ENCODE measurements at regions not wholly inside any gene's neighbourhood (a gene's known extent, or its start where the extent isn't known, plus 50 kb on each side); places are given as distances from the start of the nearest gene placed in this dataset.

DNA sequence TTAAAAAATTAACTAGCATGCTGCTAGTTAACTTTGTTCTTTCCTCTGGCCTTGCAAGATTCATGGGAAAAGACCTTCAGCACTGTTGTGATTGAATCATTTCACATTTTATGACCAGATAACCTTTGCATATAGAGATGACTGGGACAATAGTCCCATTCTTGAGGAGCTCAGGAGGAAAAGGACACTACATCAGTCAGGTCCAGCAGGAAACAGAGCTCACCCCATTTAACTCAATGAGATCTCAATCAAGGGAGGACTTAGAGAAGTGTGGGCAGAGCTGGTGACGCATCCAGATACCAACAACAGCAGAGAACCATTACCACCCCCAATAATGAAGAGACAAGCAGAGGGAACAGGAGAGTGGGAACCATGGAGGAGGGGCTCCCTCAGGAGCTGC lies 109.4 kb upstream of the GUCA2B start:
- ATAC-seq (no peak), DNase-seq (ENCODE audit: low read depth, low spot score) (no peak), FAIRE-seq (no peak)
- ChIA-PET POLR2A (no interaction called here), RAD21 (ENCODE audit: unreplicated experiment) (no interaction called here), CTCF (interaction anchor here (0.6 kb wide), 1 partner anchor 59 kb away, joined by 3 read pairs; no protein-coding TSS in a partner anchor), SMC1A (ENCODE audit: uncharacterized antibody, unreplicated experiment) (interaction anchor here (1.6 kb wide), 1 partner anchor 24 kb away, joined by 4 read pairs; no protein-coding TSS in a partner anchor)
- H3K27me3 ChIP-seq (replicated peaks in 1 of 2; ENCODE audit: control insufficient read depth in 2 of 2, insufficient read depth in 2 of 2, low read length in 1 of 2) = peaks cover 0 to 1% of the 10 kb centered on the region in 2 experiments; a peak in 1 of 4 replicates
- 0% methylated on average over 1 of the region's 1 CpG for WGBS (ENCODE audit: insufficient coverage, insufficient replicate concordance, low lambda C conversion rate, missing lambda C conversion rate)
- no peak overlapping the region for H3K4me2 ChIP-seq (ENCODE audit: control insufficient read depth, insufficient read depth)
- H4K20me1 ChIP-seq (ENCODE audit: control insufficient read depth, insufficient read depth) = no peaks in the 10 kb centered on the region
- H3K4me3 ChIP-seq = no peak overlapping the region
- no peak for TF ChIP-seq POU2F2 (IDR thresholded peaks at IDR 0.05; ENCODE audit: borderline replicate concordance, low read depth, low read length)
- TF ChIP-seq, protein P1, sequence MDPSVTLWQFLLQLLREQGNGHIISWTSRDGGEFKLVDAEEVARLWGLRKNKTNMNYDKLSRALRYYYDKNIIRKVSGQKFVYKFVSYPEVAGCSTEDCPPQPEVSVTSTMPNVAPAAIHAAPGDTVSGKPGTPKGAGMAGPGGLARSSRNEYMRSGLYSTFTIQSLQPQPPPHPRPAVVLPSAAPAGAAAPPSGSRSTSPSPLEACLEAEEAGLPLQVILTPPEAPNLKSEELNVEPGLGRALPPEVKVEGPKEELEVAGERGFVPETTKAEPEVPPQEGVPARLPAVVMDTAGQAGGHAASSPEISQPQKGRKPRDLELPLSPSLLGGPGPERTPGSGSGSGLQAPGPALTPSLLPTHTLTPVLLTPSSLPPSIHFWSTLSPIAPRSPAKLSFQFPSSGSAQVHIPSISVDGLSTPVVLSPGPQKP (IDR thresholded peaks at IDR 0.05; ENCODE audit: low read depth, low read length) = no peak
- TF ChIP-seq TCF12 (IDR thresholded peaks at IDR 0.05; ENCODE audit: low read depth, low read length) = no peak
- no peak for TF ChIP-seq CBX3 (IDR thresholded peaks at IDR 0.05; ENCODE audit: borderline replicate concordance, low read depth)
- no peak for TF ChIP-seq DPF2 (IDR thresholded peaks at IDR 0.05)
- no peak for TF ChIP-seq BACH1 (IDR thresholded peaks at IDR 0.05; ENCODE audit: borderline replicate concordance)
- no peak for TF ChIP-seq SIN3A (IDR thresholded peaks at IDR 0.05; ENCODE audit: low read depth, low read length)
- no peak for TF ChIP-seq BMI1 (IDR thresholded peaks at IDR 0.05; ENCODE audit: borderline replicate concordance)
- TF ChIP-seq KAT2A (conservative IDR thresholded peaks at IDR 0.05; ENCODE audit: control insufficient read depth, low read depth, low read length) = no peak
- TF ChIP-seq BHLHE40 (IDR thresholded peaks at IDR 0.05; ENCODE audit: borderline replicate concordance in 1 of 2, low read depth in 2 of 2, low read length in 1 of 2) = no peak
- TF ChIP-seq ZNF207 (IDR thresholded peaks at IDR 0.05; ENCODE audit: borderline replicate concordance) = no peak
- no peak for TF ChIP-seq ESRRA (IDR thresholded peaks at IDR 0.05; ENCODE audit: low read length)
- TF ChIP-seq POLR2A (IDR thresholded peaks at IDR 0.05; ENCODE audit: low read depth, low read length) = no peak
- TF ChIP-seq, protein P2, sequence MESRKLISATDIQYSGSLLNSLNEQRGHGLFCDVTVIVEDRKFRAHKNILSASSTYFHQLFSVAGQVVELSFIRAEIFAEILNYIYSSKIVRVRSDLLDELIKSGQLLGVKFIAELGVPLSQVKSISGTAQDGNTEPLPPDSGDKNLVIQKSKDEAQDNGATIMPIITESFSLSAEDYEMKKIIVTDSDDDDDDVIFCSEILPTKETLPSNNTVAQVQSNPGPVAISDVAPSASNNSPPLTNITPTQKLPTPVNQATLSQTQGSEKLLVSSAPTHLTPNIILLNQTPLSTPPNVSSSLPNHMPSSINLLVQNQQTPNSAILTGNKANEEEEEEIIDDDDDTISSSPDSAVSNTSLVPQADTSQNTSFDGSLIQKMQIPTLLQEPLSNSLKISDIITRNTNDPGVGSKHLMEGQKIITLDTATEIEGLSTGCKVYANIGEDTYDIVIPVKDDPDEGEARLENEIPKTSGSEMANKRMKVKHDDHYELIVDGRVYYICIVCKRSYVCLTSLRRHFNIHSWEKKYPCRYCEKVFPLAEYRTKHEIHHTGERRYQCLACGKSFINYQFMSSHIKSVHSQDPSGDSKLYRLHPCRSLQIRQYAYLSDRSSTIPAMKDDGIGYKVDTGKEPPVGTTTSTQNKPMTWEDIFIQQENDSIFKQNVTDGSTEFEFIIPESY (IDR thresholded peaks at IDR 0.05) = no peak
- no peak for TF ChIP-seq WRNIP1 (IDR thresholded peaks at IDR 0.05; ENCODE audit: borderline replicate concordance, low read depth, low read length)
- TF ChIP-seq CHD1 (IDR thresholded peaks at IDR 0.05; ENCODE audit: low read depth, low read length) = no peak
- TF ChIP-seq, protein P3, sequence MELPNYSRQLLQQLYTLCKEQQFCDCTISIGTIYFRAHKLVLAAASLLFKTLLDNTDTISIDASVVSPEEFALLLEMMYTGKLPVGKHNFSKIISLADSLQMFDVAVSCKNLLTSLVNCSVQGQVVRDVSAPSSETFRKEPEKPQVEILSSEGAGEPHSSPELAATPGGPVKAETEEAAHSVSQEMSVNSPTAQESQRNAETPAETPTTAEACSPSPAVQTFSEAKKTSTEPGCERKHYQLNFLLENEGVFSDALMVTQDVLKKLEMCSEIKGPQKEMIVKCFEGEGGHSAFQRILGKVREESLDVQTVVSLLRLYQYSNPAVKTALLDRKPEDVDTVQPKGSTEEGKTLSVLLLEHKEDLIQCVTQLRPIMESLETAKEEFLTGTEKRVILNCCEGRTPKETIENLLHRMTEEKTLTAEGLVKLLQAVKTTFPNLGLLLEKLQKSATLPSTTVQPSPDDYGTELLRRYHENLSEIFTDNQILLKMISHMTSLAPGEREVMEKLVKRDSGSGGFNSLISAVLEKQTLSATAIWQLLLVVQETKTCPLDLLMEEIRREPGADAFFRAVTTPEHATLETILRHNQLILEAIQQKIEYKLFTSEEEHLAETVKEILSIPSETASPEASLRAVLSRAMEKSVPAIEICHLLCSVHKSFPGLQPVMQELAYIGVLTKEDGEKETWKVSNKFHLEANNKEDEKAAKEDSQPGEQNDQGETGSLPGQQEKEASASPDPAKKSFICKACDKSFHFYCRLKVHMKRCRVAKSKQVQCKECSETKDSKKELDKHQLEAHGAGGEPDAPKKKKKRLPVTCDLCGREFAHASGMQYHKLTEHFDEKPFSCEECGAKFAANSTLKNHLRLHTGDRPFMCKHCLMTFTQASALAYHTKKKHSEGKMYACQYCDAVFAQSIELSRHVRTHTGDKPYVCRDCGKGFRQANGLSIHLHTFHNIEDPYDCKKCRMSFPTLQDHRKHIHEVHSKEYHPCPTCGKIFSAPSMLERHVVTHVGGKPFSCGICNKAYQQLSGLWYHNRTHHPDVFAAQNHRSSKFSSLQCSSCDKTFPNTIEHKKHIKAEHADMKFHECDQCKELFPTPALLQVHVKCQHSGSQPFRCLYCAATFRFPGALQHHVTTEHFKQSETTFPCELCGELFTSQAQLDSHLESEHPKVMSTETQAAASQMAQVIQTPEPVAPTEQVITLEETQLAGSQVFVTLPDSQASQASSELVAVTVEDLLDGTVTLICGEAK (IDR thresholded peaks at IDR 0.05; ENCODE audit: borderline replicate concordance) = no peak
- TF ChIP-seq TBL1XR1 (IDR thresholded peaks at IDR 0.05; ENCODE audit: low read depth, low read length) = no peak
- no peak for TF ChIP-seq PML (IDR thresholded peaks at IDR 0.05; ENCODE audit: low read length)
- no peak for TF ChIP-seq ETV6 (conservative IDR thresholded peaks at IDR 0.05 in 1 of 2, IDR thresholded peaks at IDR 0.05 in 1 of 2; ENCODE audit: borderline replicate concordance in 1 of 2, low read depth in 1 of 2)
- no peak overlapping the region for H3K27ac ChIP-seq (ENCODE audit: control insufficient read depth, insufficient read depth)
- no peak overlapping the region for H2AFZ ChIP-seq (ENCODE audit: control insufficient read depth, low read depth, low read length)
- H3K9ac ChIP-seq (ENCODE audit: control insufficient read depth, insufficient read depth, low read length) = no peak overlapping the region
- H3K4me1 ChIP-seq (ENCODE audit: control insufficient read depth, insufficient read depth, low read length) = no peaks in the 10 kb centered on the region
- no peaks in the 10 kb centered on the region for H3K9me3 ChIP-seq (replicated peaks; ENCODE audit: control insufficient read depth, insufficient read depth, low read length)
- H3K79me2 ChIP-seq (ENCODE audit: control insufficient read depth, insufficient read depth, low read length) = no peaks in the 10 kb centered on the region
- no TSS peak for BruUV-seq (replicated peaks)
- in situ Hi-C loops (cut with MboI) (no loop called here), intact Hi-C loops (cut with micrococcal nuclease; ENCODE audit: unreplicated experiment) (loop anchor here (2.0 kb wide), 1 partner anchor 55 kb away; no protein-coding TSS in a partner anchor)
- no peaks in the 10 kb centered on the region for H3K36me3 ChIP-seq (ENCODE audit: control insufficient read depth in 2 of 2, insufficient read depth in 2 of 2, low read length in 1 of 2)

Measured in GM12878 (cell line).